ENCODE measurements at regions not wholly inside any gene's neighbourhood (a gene's known extent, or its start where the extent isn't known, plus 50 kb on each side); places are given as distances from the start of the nearest gene placed in this dataset.

DNA sequence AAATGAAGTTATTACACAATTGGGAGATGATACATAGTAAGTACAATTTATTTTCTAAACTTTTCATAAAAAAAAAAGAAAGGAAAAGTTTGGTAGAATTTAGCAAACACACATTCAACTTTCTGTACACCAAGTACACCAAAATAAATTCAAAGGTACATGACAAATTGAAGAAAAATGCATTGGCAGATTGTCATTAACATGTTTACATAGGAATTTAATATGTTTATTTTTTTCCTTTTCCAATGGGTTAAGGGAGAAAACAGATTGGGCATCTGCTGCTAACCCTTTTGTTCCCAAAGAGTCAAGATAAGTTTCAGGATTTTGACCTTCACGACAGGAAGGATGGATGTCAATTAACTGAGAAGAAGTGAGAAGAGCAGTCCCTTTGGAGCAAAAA is 620.4 kb downstream of the XIRP2 start:
- Histone ChIP-seq H3K9ac (ENCODE audit: low read depth in 1 of 2, low read length in 2 of 2) (no peak overlapping the region), H3K9me3 (ENCODE audit: control insufficient read depth in 4 of 4, low read length in 3 of 4) (no peaks in the 10 kb centered on the region), H3K4me3 (ENCODE audit: low read depth in 1 of 3, low read length in 3 of 3) (no peak overlapping the region), H3K4me1 (ENCODE audit: control insufficient read depth in 4 of 4, insufficient read depth in 4 of 4, low read length in 3 of 4) (no peaks in the 10 kb centered on the region), H3K27me3 (ENCODE audit: control insufficient read depth in 4 of 4, insufficient read depth in 4 of 4, low read length in 3 of 4) (no peaks in the 10 kb centered on the region), H3K36me3 (ENCODE audit: control insufficient read depth in 4 of 4, insufficient read depth in 3 of 4, low read depth in 1 of 4, low read length in 3 of 4) (no peaks in the 10 kb centered on the region), H3K27ac (ENCODE audit: low read depth in 1 of 2, low read length in 2 of 2) (no peak overlapping the region)
- 65% methylated on average over 1 of the region's 1 CpG for WGBS
- no peak for TF ChIP-seq RAD21 (IDR thresholded peaks at IDR 0.05)
- no peak for TF ChIP-seq HNF4G (IDR thresholded peaks at IDR 0.05)
- TF ChIP-seq, protein P1, sequence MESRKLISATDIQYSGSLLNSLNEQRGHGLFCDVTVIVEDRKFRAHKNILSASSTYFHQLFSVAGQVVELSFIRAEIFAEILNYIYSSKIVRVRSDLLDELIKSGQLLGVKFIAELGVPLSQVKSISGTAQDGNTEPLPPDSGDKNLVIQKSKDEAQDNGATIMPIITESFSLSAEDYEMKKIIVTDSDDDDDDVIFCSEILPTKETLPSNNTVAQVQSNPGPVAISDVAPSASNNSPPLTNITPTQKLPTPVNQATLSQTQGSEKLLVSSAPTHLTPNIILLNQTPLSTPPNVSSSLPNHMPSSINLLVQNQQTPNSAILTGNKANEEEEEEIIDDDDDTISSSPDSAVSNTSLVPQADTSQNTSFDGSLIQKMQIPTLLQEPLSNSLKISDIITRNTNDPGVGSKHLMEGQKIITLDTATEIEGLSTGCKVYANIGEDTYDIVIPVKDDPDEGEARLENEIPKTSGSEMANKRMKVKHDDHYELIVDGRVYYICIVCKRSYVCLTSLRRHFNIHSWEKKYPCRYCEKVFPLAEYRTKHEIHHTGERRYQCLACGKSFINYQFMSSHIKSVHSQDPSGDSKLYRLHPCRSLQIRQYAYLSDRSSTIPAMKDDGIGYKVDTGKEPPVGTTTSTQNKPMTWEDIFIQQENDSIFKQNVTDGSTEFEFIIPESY (IDR thresholded peaks at IDR 0.05): no peak
- TF ChIP-seq FOXA2 (IDR thresholded peaks at IDR 0.05): no peak
- no peak for TF ChIP-seq EGR1 (IDR thresholded peaks at IDR 0.05; ENCODE audit: low read depth in 2 of 2)
- DNase-seq (ENCODE audit: low spot score): no peak

DNA sequence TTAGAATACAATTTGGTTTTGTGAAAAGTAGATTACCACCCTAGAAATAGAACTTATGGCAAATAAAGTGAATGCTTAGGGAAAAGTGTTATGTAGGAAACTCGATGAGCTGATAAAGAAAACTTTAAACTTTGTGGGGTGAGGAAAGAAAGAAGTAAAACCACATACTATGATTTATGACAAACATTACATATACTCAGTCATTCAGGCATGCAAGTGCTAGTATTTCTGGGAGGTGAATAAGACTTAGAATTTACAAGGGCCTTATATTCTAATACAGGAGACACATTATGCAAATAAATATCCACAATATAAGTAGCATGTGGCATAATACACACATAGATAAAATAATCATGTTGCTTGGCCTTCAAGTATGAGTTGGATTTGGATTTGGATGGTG is 618.1 kb downstream of the XIRP2 start:
- Histone ChIP-seq H3K9ac (ENCODE audit: low read depth in 1 of 2, low read length in 2 of 2) (no peak overlapping the region), H3K27ac (ENCODE audit: low read depth in 1 of 2, low read length in 2 of 2) (no peak overlapping the region), H3K4me3 (ENCODE audit: low read depth in 1 of 3, low read length in 3 of 3) (no peak overlapping the region), H3K4me1 (ENCODE audit: control insufficient read depth in 4 of 4, insufficient read depth in 4 of 4, low read length in 3 of 4) (no peaks in the 10 kb centered on the region), H3K36me3 (ENCODE audit: control insufficient read depth in 4 of 4, insufficient read depth in 3 of 4, low read depth in 1 of 4, low read length in 3 of 4) (no peaks in the 10 kb centered on the region), H3K27me3 (ENCODE audit: control insufficient read depth in 4 of 4, insufficient read depth in 4 of 4, low read length in 3 of 4) (no peaks in the 10 kb centered on the region), H3K9me3 (ENCODE audit: control insufficient read depth in 4 of 4, low read length in 3 of 4) (no peaks in the 10 kb centered on the region)
- DNase-seq (ENCODE audit: low spot score): no peak
- 79% methylated on average over 1 of the region's 1 CpG for WGBS
- TF ChIP-seq, protein P1 (IDR thresholded peaks at IDR 0.05): no peak
- TF ChIP-seq HNF4G (IDR thresholded peaks at IDR 0.05) (no peak), FOXA1 (IDR thresholded peaks at IDR 0.05) (no peak), NR2F2 (IDR thresholded peaks at IDR 0.05) (no peak), RAD21 (IDR thresholded peaks at IDR 0.05) (no peak), GABPA (IDR thresholded peaks at IDR 0.05 in 1 of 2, conservative IDR thresholded peaks at IDR 0.05 in 1 of 2) (no peak), EGR1 (IDR thresholded peaks at IDR 0.05; ENCODE audit: low read depth in 2 of 2) (no peak), YY1 (IDR thresholded peaks at IDR 0.05) (no peak)
- TF ChIP-seq, protein P2, sequence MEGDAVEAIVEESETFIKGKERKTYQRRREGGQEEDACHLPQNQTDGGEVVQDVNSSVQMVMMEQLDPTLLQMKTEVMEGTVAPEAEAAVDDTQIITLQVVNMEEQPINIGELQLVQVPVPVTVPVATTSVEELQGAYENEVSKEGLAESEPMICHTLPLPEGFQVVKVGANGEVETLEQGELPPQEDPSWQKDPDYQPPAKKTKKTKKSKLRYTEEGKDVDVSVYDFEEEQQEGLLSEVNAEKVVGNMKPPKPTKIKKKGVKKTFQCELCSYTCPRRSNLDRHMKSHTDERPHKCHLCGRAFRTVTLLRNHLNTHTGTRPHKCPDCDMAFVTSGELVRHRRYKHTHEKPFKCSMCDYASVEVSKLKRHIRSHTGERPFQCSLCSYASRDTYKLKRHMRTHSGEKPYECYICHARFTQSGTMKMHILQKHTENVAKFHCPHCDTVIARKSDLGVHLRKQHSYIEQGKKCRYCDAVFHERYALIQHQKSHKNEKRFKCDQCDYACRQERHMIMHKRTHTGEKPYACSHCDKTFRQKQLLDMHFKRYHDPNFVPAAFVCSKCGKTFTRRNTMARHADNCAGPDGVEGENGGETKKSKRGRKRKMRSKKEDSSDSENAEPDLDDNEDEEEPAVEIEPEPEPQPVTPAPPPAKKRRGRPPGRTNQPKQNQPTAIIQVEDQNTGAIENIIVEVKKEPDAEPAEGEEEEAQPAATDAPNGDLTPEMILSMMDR (IDR thresholded peaks at IDR 0.05; ENCODE audit: low read depth, low read length, missing input control): no peak
- TF ChIP-seq, protein P3, sequence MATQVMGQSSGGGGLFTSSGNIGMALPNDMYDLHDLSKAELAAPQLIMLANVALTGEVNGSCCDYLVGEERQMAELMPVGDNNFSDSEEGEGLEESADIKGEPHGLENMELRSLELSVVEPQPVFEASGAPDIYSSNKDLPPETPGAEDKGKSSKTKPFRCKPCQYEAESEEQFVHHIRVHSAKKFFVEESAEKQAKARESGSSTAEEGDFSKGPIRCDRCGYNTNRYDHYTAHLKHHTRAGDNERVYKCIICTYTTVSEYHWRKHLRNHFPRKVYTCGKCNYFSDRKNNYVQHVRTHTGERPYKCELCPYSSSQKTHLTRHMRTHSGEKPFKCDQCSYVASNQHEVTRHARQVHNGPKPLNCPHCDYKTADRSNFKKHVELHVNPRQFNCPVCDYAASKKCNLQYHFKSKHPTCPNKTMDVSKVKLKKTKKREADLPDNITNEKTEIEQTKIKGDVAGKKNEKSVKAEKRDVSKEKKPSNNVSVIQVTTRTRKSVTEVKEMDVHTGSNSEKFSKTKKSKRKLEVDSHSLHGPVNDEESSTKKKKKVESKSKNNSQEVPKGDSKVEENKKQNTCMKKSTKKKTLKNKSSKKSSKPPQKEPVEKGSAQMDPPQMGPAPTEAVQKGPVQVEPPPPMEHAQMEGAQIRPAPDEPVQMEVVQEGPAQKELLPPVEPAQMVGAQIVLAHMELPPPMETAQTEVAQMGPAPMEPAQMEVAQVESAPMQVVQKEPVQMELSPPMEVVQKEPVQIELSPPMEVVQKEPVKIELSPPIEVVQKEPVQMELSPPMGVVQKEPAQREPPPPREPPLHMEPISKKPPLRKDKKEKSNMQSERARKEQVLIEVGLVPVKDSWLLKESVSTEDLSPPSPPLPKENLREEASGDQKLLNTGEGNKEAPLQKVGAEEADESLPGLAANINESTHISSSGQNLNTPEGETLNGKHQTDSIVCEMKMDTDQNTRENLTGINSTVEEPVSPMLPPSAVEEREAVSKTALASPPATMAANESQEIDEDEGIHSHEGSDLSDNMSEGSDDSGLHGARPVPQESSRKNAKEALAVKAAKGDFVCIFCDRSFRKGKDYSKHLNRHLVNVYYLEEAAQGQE (IDR thresholded peaks at IDR 0.05): no peak
